Neural cell (in vitro differentiated cells): ENCODE measurements at regions not wholly inside any gene's neighbourhood (a gene's known extent, or its start where the extent isn't known, plus 50 kb on each side); places are given as distances from the start of the nearest gene placed in this dataset.

Experiments
- H2AFZ ChIP-seq: fragments of 200-600, 300-800 bp; sonication (generic), shearing (Covaris generic); 2 replicates; pipeline ENCODE4 v1.6.0; 2014; ENCODE audit warnings: low read depth, mild to moderate bottlenecking, antibody characterized with exemption, low read length, moderate library complexity
- H3F3A ChIP-seq: fragments of 200-600 bp; shearing (Covaris generic); 2 replicates; pipeline ENCODE4 v1.6.1; 2016; ENCODE audit warnings: mild to moderate bottlenecking, moderate library complexity, mixed read lengths, antibody characterized with exemption, low read length; ENCODE audit not compliant: insufficient read depth, poor library complexity, severe bottlenecking
- H3K27ac ChIP-seq: fragments of 200-600, 300-800 bp; sonication (generic), shearing (Covaris generic); 2 replicates; pipeline ENCODE4 v1.5.1; 2014; ENCODE audit warnings: mild to moderate bottlenecking, low read length, moderate library complexity
- H3K27me3 ChIP-seq: fragments of 300-800, 200-600 bp; sonication (generic), shearing (Covaris generic); 2 replicates; pipeline ENCODE4 v1.6.0; 2014; ENCODE audit warnings: mild to moderate bottlenecking, low read depth, low read length, moderate library complexity; ENCODE audit not compliant: insufficient read depth
- H3K36me3 ChIP-seq: fragments of 300-800, 200-600 bp; sonication (generic), shearing (Covaris generic); 2 replicates; pipeline ENCODE4 v1.5.1; 2014; ENCODE audit warnings: mild to moderate bottlenecking, antibody characterized with exemption, low read length, moderate library complexity; ENCODE audit not compliant: insufficient read depth
- H3K4me2 ChIP-seq: fragments of 300-800, 200-600 bp; sonication (generic), shearing (Covaris generic); 2 replicates; pipeline ENCODE4 v1.6.0; 2014; ENCODE audit warnings: mild to moderate bottlenecking, low read length
- H3K4me3 ChIP-seq: fragments of 300-800, 200-600 bp; sonication (generic), shearing (Covaris generic); 2 replicates; pipeline ENCODE4 v1.5.1; 2014; ENCODE audit warnings: mild to moderate bottlenecking, low read length, moderate library complexity
- H3K79me2 ChIP-seq: fragments of 200-600 bp; shearing (Covaris generic); replicated peaks from 2 replicates; pipeline ENCODE4 v1.6.0; 2014; ENCODE audit warnings: mild to moderate bottlenecking, low read length, moderate library complexity; ENCODE audit not compliant: insufficient read depth
- H3K9ac ChIP-seq: fragments of 300-800, 200-600 bp; sonication (generic), shearing (Covaris generic); 2 replicates; pipeline ENCODE4 v1.6.1; 2016; ENCODE audit warnings: mild to moderate bottlenecking, low read length, mixed read lengths
- H3K9me2 ChIP-seq: fragments of 200-600 bp; shearing (Covaris generic); 2 replicates; pipeline ENCODE4 v1.6.1; 2016; ENCODE audit warnings: mild to moderate bottlenecking, low read length, mixed read lengths; ENCODE audit not compliant: insufficient read depth
- H3K9me3 ChIP-seq: fragments of 200-600, 300-800 bp; sonication (generic), shearing (Covaris generic); 2 replicates; pipeline ENCODE4 v1.6.1; 2016; ENCODE audit warnings: mild to moderate bottlenecking, mixed run types, low read length, moderate library complexity, mixed read lengths
- H4K20me1 ChIP-seq: fragments of 200-600 bp; shearing (Covaris generic); 2 replicates; pipeline ENCODE4 v1.6.1; 2016; ENCODE audit warnings: mild to moderate bottlenecking, mixed run types; ENCODE audit not compliant: insufficient read depth
- CTCF ChIP-seq: fragments of 450-650 bp; IDR thresholded peaks from 2 replicates; pipeline ENCODE4 v1.5.1; 2014; ENCODE audit warnings: antibody characterized with exemption, mild to moderate bottlenecking, moderate library complexity; ENCODE audit not compliant: poor library complexity, severe bottlenecking
- EZH2 ChIP-seq: fragments of 200-600, 300-800 bp; shearing (Covaris generic), sonication (generic); IDR thresholded peaks from 2 replicates; pipeline ENCODE4 v1.6.1; 2014; ENCODE audit warnings: antibody characterized with exemption, low read length, borderline replicate concordance, mild to moderate bottlenecking; ENCODE audit not compliant: insufficient read depth, poor library complexity, severe bottlenecking
- MXI1 ChIP-seq: fragments of 450-650 bp; conservative IDR thresholded peaks from 2 replicates; pipeline ENCODE4 v1.6.1; 2014; ENCODE audit warnings: antibody characterized with exemption, mild to moderate bottlenecking; ENCODE audit not compliant: poor library complexity, severe bottlenecking
- POLR2AphosphoS5 ChIP-seq: IDR thresholded peaks from 2 replicates; pipeline ENCODE4 v1.6.1; 2012
- REST ChIP-seq: IDR thresholded peaks from 2 replicates; pipeline ENCODE4 v1.6.1; 2012; ENCODE audit warnings: borderline replicate concordance
- SMC3 ChIP-seq: fragments of 450-650 bp; conservative IDR thresholded peaks from 2 replicates; pipeline ENCODE4 v1.6.1; 2014; ENCODE audit warnings: antibody characterized with exemption, mild to moderate bottlenecking, moderate library complexity; ENCODE audit not compliant: poor library complexity
- TAF1 ChIP-seq: IDR thresholded peaks from 2 replicates; pipeline ENCODE4 v1.6.1; 2012; ENCODE audit warnings: low read depth

- Histone ChIP-seq H3F3A (no peaks in the 10 kb centered on the region), H2AFZ (no peak overlapping the region), H3K36me3 (no peaks in the 10 kb centered on the region), H4K20me1 (no peaks in the 10 kb centered on the region), H3K27ac (no peak overlapping the region), H3K9ac (no peak overlapping the region), H3K9me3 (peaks cover 1% of the 10 kb centered on the region), H3K4me2 (no peak overlapping the region), H3K27me3 (no peaks in the 10 kb centered on the region), H3K4me3 (no peak overlapping the region), H3K79me2 (no peaks in the 10 kb centered on the region), H3K9me2 (no peaks in the 10 kb centered on the region)
- no peak for TF ChIP-seq EZH2
- no peak for TF ChIP-seq POLR2AphosphoS5
- no peak for TF ChIP-seq TAF1
- no peak for TF ChIP-seq SMC3
- TF ChIP-seq CTCF: no peak
- TF ChIP-seq REST: no peak
- no peak for TF ChIP-seq MXI1
Measured at GRCh38 chr17:72191921-72192799, 71.3 kb downstream of the SOX9 start.

GRCh38 chr17:72192800-72193192, 72.0 kb downstream of the SOX9 start:
- no peaks in the 10 kb centered on the region for H3K36me3 ChIP-seq
- no peaks in the 10 kb centered on the region for H3K27me3 ChIP-seq
- no peak for TF ChIP-seq POLR2AphosphoS5
- no peak overlapping the region for H3K4me2 ChIP-seq
- H2AFZ ChIP-seq: no peak overlapping the region
- no peaks in the 10 kb centered on the region for H3F3A ChIP-seq
- H3K79me2 ChIP-seq: no peaks in the 10 kb centered on the region
- no peak overlapping the region for H3K4me3 ChIP-seq
- peaks cover 4% of the 10 kb centered on the region for H3K9me3 ChIP-seq
- H3K27ac ChIP-seq: no peak overlapping the region
- no peak overlapping the region for H3K9ac ChIP-seq
- no peaks in the 10 kb centered on the region for H4K20me1 ChIP-seq
- no peaks in the 10 kb centered on the region for H3K9me2 ChIP-seq
